ENCODE measurements at regions not wholly inside any gene's neighbourhood (a gene's known extent, or its start where the extent isn't known, plus 50 kb on each side); places are given as distances from the start of the nearest gene placed in this dataset.
"Not testable (repeated sequence)": the region's sequence is repeated elsewhere in the genome, so short reads cannot be mapped to it uniquely, and the experiment has no call there.

DNA sequence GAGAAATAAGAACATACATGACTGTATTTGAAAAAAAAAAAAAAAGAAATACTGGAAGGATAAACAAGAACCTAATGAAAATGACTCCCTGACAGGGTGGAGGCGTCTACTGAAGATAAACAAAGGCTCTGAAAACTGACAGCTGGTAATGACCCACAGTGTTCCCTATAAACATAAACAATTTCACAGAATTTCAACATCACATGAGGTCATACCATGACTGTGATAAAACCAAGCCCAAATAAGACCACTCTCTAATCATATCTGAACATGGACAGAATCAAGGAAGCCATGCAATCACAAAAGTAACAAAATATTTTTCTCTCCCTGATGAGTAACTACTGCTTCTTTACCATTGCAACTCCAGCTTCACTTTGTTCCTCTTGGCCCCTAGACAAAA is 159.3 kb downstream of the FAM124B start:
- no peaks in the 10 kb centered on the region for H3K36me3 Mint-ChIP-seq (ENCODE audit: low read depth)
- no peak for DNase-seq
- no peak overlapping the region for H3K4me3 Mint-ChIP-seq
- no peaks in the 10 kb centered on the region for H3K4me1 Mint-ChIP-seq (ENCODE audit: low read depth)
- H3K27ac Mint-ChIP-seq, result no peak overlapping the region
- no peaks in the 10 kb centered on the region for H3K9me3 Mint-ChIP-seq
- peaks cover 39% of the 10 kb centered on the region for H3K27me3 Mint-ChIP-seq

DNA sequence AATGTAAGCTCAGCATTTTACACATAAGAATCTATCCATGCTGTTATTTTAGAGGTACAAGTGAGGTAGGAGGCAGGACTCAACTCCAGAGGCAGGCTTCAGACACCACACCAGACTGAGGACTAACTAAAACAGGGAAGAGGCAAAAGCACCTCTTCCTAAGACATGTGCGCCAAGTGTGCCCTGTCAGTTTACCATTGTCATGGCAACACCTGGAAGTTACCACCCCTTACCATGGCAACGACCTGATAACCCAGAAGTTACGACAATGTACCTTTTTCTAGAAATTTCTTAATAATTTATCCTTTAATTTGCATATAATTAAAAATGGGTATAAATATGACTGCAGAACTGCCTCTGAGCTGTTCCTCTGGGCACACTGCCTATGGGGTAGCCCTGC is 160.1 kb downstream of the FAM124B start:
- H3K9me3 Mint-ChIP-seq, result peaks cover 6% of the 10 kb centered on the region
- DNase-seq, result no peak
- no peak overlapping the region for H3K27ac Mint-ChIP-seq

GRCh38 chr2:224241001-224241400 is 160.9 kb downstream of the FAM124B start:
- H3K36me3 Mint-ChIP-seq (ENCODE audit: low read depth), result no peaks in the 10 kb centered on the region
- peaks cover 9% of the 10 kb centered on the region for H3K9me3 Mint-ChIP-seq

More for the DNA sequence above, 160.1 kb downstream of the FAM124B start:
- Mint-ChIP-seq H3K4me1 (ENCODE audit: low read depth) (no peaks in the 10 kb centered on the region), H3K36me3 (ENCODE audit: low read depth) (no peaks in the 10 kb centered on the region), H3K27me3 (peaks cover 39% of the 10 kb centered on the region), H3K4me3 (no peak overlapping the region)

GRCh38 chr2:224223851-224224555 is 177.9 kb downstream of the FAM124B start:
- H3K9me3 Mint-ChIP-seq, result no peaks in the 10 kb centered on the region
- peaks cover 39% of the 10 kb centered on the region for H3K27me3 Mint-ChIP-seq
- no peak overlapping the region for H3K4me3 Mint-ChIP-seq
- no peak for DNase-seq
- no peaks in the 10 kb centered on the region for H3K36me3 Mint-ChIP-seq (ENCODE audit: low read depth)
- H3K27ac Mint-ChIP-seq, result no peak overlapping the region
- H3K4me1 Mint-ChIP-seq (ENCODE audit: low read depth), result peaks cover 5% of the 10 kb centered on the region

More at GRCh38 chr2:224241001-224241400, 160.9 kb downstream of the FAM124B start:
- peaks cover 39% of the 10 kb centered on the region for H3K27me3 Mint-ChIP-seq
- no peak for DNase-seq
- H3K4me3 Mint-ChIP-seq, result no peak overlapping the region
- no peaks in the 10 kb centered on the region for H3K4me1 Mint-ChIP-seq (ENCODE audit: low read depth)
- no peak overlapping the region for H3K27ac Mint-ChIP-seq

GRCh38 chr2:224222974-224223373 is 178.9 kb downstream of the FAM124B start:
- no peaks in the 10 kb centered on the region for H3K9me3 Mint-ChIP-seq
- peaks cover 5% of the 10 kb centered on the region for H3K4me1 Mint-ChIP-seq (ENCODE audit: low read depth)
- no peak overlapping the region for H3K27ac Mint-ChIP-seq
- no peaks in the 10 kb centered on the region for H3K36me3 Mint-ChIP-seq (ENCODE audit: low read depth)
- H3K4me3 Mint-ChIP-seq, result no peak overlapping the region
- peaks cover 40% of the 10 kb centered on the region for H3K27me3 Mint-ChIP-seq
- DNase-seq, result no peak

DNA sequence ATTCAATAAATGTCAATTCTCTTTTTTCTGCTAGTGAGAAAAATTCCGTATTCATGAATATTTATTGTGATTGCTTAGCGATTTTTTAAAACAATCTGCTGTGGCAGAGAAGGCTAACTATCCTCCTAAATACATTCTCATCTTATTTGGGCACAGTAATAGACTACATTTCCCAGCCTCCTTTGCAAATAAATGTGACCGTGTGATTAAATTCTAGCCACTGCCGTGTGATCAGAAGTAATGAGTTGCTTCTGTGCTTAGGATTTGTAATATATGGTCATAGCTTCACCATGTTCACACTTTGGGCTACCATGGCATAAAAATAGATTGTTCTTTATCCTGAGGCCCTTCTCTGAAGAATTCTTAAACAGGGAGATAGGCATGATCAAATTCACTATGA is 179.6 kb downstream of the FAM124B start:
- H3K27ac Mint-ChIP-seq, result no peak overlapping the region
- no peak overlapping the region for H3K4me3 Mint-ChIP-seq
- H3K4me1 Mint-ChIP-seq (ENCODE audit: low read depth), result peaks cover 5% of the 10 kb centered on the region
- H3K9me3 Mint-ChIP-seq, result no peaks in the 10 kb centered on the region
- DNase-seq, result no peak
- H3K27me3 Mint-ChIP-seq, result peaks cover 40% of the 10 kb centered on the region
- H3K36me3 Mint-ChIP-seq (ENCODE audit: low read depth), result no peaks in the 10 kb centered on the region

DNA sequence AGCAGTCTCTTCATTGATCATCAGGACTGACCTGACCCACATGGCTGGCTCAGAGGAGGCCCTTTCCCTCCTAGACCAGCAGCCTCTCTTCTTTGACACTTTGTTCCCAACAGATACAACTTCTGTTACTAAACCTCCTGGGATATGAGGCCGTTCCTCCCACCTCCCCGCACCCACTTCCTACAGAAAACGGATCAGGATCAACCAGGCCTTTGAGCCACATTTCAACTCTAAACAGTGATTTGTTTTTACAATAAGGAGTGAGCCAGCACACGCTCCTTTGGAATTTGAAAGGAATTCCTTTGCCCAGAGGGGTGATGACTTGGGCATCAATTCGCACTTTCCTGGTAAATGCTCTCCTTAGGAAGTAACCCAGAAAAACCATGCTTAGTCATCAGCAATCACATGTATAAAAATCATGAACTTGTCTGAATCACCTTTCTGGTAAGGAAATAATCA is 180.4 kb downstream of the FAM124B start:
- peaks cover 5% of the 10 kb centered on the region for H3K4me1 Mint-ChIP-seq (ENCODE audit: low read depth)
- H3K27ac Mint-ChIP-seq, result no peak overlapping the region
- no peak for DNase-seq
- peaks cover 34% of the 10 kb centered on the region for H3K27me3 Mint-ChIP-seq
- no peak overlapping the region for H3K4me3 Mint-ChIP-seq
- no peaks in the 10 kb centered on the region for H3K36me3 Mint-ChIP-seq (ENCODE audit: low read depth)
- no peaks in the 10 kb centered on the region for H3K9me3 Mint-ChIP-seq

- Mint-ChIP-seq H3K27me3 (peaks cover 28% of the 10 kb centered on the region), H3K4me3 (no peak overlapping the region), H3K4me1 (ENCODE audit: low read depth) (peaks cover 5% of the 10 kb centered on the region), H3K27ac (no peak overlapping the region), H3K36me3 (ENCODE audit: low read depth) (no peaks in the 10 kb centered on the region), H3K9me3 (no peaks in the 10 kb centered on the region)
- DNase-seq, result no peak
Measured at GRCh38 chr2:224220586-224221255, 181.2 kb downstream of the FAM124B start.

DNA sequence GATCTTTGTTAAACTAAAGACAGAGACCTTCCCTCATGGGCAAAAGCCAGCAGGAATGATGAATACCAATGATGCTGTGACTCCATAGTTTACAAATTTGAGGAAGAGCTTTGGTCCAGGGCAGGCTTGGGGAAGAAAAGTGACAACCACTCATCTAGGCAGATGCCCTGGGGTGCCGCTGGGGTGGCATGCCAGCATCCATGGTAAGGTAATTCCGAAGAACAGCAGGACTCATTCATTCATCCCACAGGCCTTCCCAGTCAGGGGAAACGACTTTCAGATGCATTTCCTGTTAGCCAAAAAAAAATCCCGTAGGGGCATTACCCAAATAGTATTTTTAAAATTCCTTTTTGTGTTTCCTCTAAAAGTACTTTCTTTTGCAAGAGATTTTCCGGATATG is 180.7 kb upstream of the SERPINE2 start:
- DNase-seq, result no peak
- H3K27me3 Mint-ChIP-seq, result peaks cover 22% of the 10 kb centered on the region
- H3K4me1 Mint-ChIP-seq (ENCODE audit: low read depth), result peaks cover 5% of the 10 kb centered on the region
- H3K9me3 Mint-ChIP-seq, result no peaks in the 10 kb centered on the region
- H3K4me3 Mint-ChIP-seq, result no peak overlapping the region
- no peaks in the 10 kb centered on the region for H3K36me3 Mint-ChIP-seq (ENCODE audit: low read depth)
- no peak overlapping the region for H3K27ac Mint-ChIP-seq

- Mint-ChIP-seq H3K4me1 (ENCODE audit: low read depth) (peaks cover 5% of the 10 kb centered on the region), H3K27ac (no peak overlapping the region), H3K36me3 (ENCODE audit: low read depth) (no peaks in the 10 kb centered on the region), H3K4me3 (no peak overlapping the region), H3K27me3 (peaks cover 24% of the 10 kb centered on the region), H3K9me3 (no peaks in the 10 kb centered on the region)
- DNase-seq, result no peak
Measured at GRCh38 chr2:224217962-224218347, 178.9 kb upstream of the SERPINE2 start.

DNA sequence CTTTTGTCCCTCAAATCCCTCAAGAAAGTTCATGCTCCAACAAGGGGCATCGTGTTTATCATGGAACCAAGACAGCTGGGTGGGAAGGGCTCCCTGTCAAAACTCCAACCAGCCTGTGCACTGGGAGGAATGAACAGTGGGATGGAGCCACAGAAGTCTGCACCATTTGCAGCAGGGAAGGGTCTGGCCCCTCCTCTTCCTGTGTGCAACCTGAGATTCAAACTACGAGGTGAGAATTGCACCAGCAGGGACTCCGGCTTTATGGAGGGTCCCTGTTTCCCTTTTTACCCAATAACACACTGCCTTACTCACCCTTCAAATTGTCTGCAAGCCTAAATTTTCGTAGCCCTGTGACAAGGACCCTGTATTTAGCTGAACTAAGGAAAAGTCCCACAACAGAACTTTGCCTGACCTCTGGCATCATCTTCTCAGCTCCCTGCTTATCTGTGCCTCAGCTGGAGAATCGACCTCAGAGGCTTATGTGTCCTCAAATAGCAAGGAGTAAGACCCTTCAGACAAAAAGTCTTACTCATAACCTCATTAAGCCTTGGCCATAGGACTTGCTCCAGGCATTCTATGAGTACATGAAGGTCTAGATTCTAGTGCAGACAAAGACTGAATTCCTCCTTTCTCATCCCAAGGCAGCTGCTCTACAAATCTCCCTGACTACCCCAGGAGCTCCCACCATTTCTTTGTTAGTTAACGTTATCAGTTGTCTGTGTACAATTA is 178.3 kb upstream of the SERPINE2 start:
- no peaks in the 10 kb centered on the region for H3K9me3 Mint-ChIP-seq
- peaks cover 5% of the 10 kb centered on the region for H3K4me1 Mint-ChIP-seq (ENCODE audit: low read depth)
- H3K4me3 Mint-ChIP-seq, result no peak overlapping the region
- no peaks in the 10 kb centered on the region for H3K36me3 Mint-ChIP-seq (ENCODE audit: low read depth)
- peaks cover 19% of the 10 kb centered on the region for H3K27me3 Mint-ChIP-seq
- no peak for DNase-seq
- no peak overlapping the region for H3K27ac Mint-ChIP-seq

GRCh38 chr2:224215611-224216010 is 176.5 kb upstream of the SERPINE2 start:
- H3K27me3 Mint-ChIP-seq; H3K9me3 Mint-ChIP-seq; H3K4me1 Mint-ChIP-seq (ENCODE audit: low read depth); H3K36me3 Mint-ChIP-seq (ENCODE audit: low read depth); H3K4me3 Mint-ChIP-seq; DNase-seq; H3K27ac Mint-ChIP-seq: not testable (repeated sequence)

DNA sequence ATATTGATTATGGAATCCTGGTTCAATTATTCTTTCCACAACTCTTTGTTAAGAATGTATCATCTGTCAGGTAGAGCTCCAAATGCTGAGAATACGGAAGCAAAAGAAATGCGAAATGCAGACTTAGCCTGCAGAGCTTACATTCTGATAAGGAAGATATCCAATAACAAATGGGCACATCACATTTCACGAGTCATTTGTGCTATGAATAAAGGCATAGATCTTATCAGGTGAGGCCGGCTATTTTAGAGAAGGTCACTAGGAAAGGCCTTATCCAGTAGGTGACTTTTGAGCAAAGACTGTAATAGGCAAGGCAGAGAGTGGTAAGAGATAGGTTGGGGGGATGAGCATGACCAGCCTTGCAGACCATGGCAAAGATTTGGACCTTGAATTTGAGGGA is 174.3 kb upstream of the SERPINE2 start:
- Mint-ChIP-seq H3K36me3 (ENCODE audit: low read depth) (no peaks in the 10 kb centered on the region), H3K27ac (no peak overlapping the region), H3K27me3 (peaks cover 5% of the 10 kb centered on the region), H3K4me3 (no peak overlapping the region), H3K9me3 (no peaks in the 10 kb centered on the region), H3K4me1 (ENCODE audit: low read depth) (no peaks in the 10 kb centered on the region)
- no peak for DNase-seq

DNA sequence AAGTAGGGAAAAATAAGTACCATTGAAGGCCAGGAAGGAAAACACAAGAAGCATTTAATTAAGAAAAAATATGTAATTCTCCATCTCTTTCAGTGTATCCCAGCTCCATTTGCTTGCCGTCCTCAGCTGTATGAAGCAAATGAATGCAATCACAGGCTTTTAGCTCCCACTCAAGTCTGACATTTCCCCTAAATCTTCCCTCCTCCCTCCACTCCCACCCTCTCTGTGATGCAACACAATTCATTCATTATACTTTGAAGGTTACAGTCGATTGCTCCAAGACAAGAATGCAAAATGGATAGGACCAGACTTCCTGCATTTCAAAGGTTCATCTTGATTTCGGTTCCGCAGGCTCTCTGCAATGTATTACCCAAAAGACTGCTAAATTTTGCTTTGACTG is 172.7 kb upstream of the SERPINE2 start:
- no peak for DNase-seq
- Mint-ChIP-seq H3K27me3 (peaks cover 13% of the 10 kb centered on the region), H3K9me3 (no peaks in the 10 kb centered on the region), H3K27ac (no peak overlapping the region), H3K36me3 (ENCODE audit: low read depth) (no peaks in the 10 kb centered on the region), H3K4me1 (ENCODE audit: low read depth) (no peaks in the 10 kb centered on the region), H3K4me3 (no peak overlapping the region)

DNA sequence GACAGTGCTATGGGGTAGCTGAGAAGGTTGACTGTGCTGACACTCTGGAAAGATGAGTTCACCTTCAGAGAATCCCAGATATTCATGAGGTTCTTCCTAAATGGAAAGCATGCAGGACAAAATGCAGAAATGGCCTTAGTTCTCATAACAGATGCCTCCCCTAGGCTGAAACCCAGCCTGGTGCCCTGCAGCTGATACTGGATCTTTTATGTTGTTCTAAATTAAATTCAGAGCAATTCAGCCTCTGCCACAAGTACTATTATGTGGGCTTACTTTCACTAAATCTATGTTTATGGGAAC is 172.0 kb upstream of the SERPINE2 start:
- DNase-seq, result no peak
- Mint-ChIP-seq H3K27me3 (peaks cover 19% of the 10 kb centered on the region), H3K4me3 (no peak overlapping the region), H3K9me3 (no peaks in the 10 kb centered on the region), H3K4me1 (ENCODE audit: low read depth) (no peaks in the 10 kb centered on the region), H3K36me3 (ENCODE audit: low read depth) (no peaks in the 10 kb centered on the region), H3K27ac (no peak overlapping the region)
